ENCODE measurements at regions not wholly inside any gene's neighbourhood (a gene's known extent, or its start where the extent isn't known, plus 50 kb on each side); places are given as distances from the start of the nearest gene placed in this dataset.

- H3K4me1 ChIP-seq (ENCODE audit: control insufficient read depth in 1 of 2, insufficient read depth in 2 of 2, low read length in 2 of 2): no peaks in the 10 kb centered on the region
- no peaks in the 10 kb centered on the region for H3K36me3 ChIP-seq (replicated peaks in 1 of 2; ENCODE audit: control insufficient read depth in 1 of 2, insufficient read depth in 2 of 2, low read length in 2 of 2)
- no peaks in the 10 kb centered on the region for H3K27me3 ChIP-seq (ENCODE audit: control insufficient read depth in 2 of 2, insufficient read depth in 2 of 2, low read length in 2 of 2)
- no peak overlapping the region for H3K4me3 ChIP-seq (replicated peaks in 1 of 3; ENCODE audit: low read depth in 2 of 3, low read length in 3 of 3)
- no peak for DNase-seq
- Mint-ChIP-seq H3K27ac (no peak overlapping the region), H3K4me1 (no peaks in the 10 kb centered on the region), H3K36me3 (no peaks in the 10 kb centered on the region), H3K9me3 (peaks cover 0 to 13% (median 8%) of the 10 kb centered on the region in 7 donors), H3K4me3 (no peak overlapping the region), H3K27me3 (ENCODE audit: low read depth in 3 of 3) (no peaks in the 10 kb centered on the region)
- no peak overlapping the region for H2AFZ ChIP-seq (ENCODE audit: insufficient read depth, low read depth, low read length, poor library complexity, severe bottlenecking)
- TF ChIP-seq, protein P1, sequence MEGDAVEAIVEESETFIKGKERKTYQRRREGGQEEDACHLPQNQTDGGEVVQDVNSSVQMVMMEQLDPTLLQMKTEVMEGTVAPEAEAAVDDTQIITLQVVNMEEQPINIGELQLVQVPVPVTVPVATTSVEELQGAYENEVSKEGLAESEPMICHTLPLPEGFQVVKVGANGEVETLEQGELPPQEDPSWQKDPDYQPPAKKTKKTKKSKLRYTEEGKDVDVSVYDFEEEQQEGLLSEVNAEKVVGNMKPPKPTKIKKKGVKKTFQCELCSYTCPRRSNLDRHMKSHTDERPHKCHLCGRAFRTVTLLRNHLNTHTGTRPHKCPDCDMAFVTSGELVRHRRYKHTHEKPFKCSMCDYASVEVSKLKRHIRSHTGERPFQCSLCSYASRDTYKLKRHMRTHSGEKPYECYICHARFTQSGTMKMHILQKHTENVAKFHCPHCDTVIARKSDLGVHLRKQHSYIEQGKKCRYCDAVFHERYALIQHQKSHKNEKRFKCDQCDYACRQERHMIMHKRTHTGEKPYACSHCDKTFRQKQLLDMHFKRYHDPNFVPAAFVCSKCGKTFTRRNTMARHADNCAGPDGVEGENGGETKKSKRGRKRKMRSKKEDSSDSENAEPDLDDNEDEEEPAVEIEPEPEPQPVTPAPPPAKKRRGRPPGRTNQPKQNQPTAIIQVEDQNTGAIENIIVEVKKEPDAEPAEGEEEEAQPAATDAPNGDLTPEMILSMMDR (IDR thresholded peaks at IDR 0.05): no peak
- H3K9me3 ChIP-seq (replicated peaks in 1 of 2; ENCODE audit: control insufficient read depth in 1 of 2, insufficient read depth in 1 of 2, low read length in 2 of 2): peaks cover 10 to 18% of the 10 kb centered on the region in 2 donors
- H3K79me2 ChIP-seq (ENCODE audit: insufficient read depth, low read length): no peaks in the 10 kb centered on the region
- H3K4me2 ChIP-seq (replicated peaks; ENCODE audit: extremely low read depth, low read length, poor library complexity, severe bottlenecking): no peak overlapping the region
- no peak overlapping the region for H3K27ac ChIP-seq (ENCODE audit: low read depth in 1 of 2, low read length in 2 of 2)
- no peaks in the 10 kb centered on the region for H4K20me1 ChIP-seq (ENCODE audit: insufficient read depth, low read length)
- H3K9ac ChIP-seq (ENCODE audit: insufficient read depth, low read length, poor library complexity, severe bottlenecking): no peak overlapping the region
- intact Hi-C loops (cut with micrococcal nuclease): no loop called here
Measured at GRCh38 chr3:21269882-21270281, 481.1 kb downstream of the ZNF385D start.

DNA sequence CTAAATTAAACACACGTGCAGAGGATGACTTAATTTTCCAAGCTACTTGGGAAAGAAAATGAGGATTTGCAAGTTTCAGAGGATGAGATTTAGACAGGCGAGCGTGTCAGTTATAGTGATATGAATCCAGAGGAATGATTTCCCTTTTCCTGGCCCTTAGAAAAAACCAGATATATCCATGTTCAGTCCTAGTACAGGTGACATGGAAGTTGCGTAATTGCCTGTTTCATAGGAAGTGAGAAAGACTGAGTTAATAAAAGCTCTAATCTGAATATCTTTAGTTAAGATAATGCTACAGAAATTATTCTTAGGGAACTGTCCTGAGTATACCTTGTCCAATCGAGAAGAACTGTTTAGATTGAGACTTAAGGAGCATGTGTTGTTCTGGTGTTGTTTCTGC, 490.5 kb downstream of the ZNF385D start:
- H3K27ac ChIP-seq (ENCODE audit: low read depth in 1 of 2, low read length in 2 of 2): no peak overlapping the region
- H3K79me2 ChIP-seq (ENCODE audit: insufficient read depth, low read length): no peaks in the 10 kb centered on the region
- no peak overlapping the region for H3K4me3 ChIP-seq (replicated peaks in 1 of 3; ENCODE audit: low read depth in 2 of 3, low read length in 3 of 3)
- DNase-seq: no peak
- H3K4me1 ChIP-seq (ENCODE audit: control insufficient read depth in 1 of 2, insufficient read depth in 2 of 2, low read length in 2 of 2): no peaks in the 10 kb centered on the region
- no peak overlapping the region for H3K27ac Mint-ChIP-seq
- no peak overlapping the region for H2AFZ ChIP-seq (ENCODE audit: insufficient read depth, low read depth, low read length, poor library complexity, severe bottlenecking)
- no peaks in the 10 kb centered on the region for H3K27me3 ChIP-seq (ENCODE audit: control insufficient read depth in 2 of 2, insufficient read depth in 2 of 2, low read length in 2 of 2)
- intact Hi-C loops (cut with micrococcal nuclease): no loop called here
- no peaks in the 10 kb centered on the region for H3K27me3 Mint-ChIP-seq (ENCODE audit: low read depth in 3 of 3)
- no peaks in the 10 kb centered on the region for H4K20me1 ChIP-seq (ENCODE audit: insufficient read depth, low read length)
- no peaks in the 10 kb centered on the region for H3K4me1 Mint-ChIP-seq
- no peaks in the 10 kb centered on the region for H3K36me3 ChIP-seq (replicated peaks in 1 of 2; ENCODE audit: control insufficient read depth in 1 of 2, insufficient read depth in 2 of 2, low read length in 2 of 2)
- H3K9ac ChIP-seq (ENCODE audit: insufficient read depth, low read length, poor library complexity, severe bottlenecking): no peak overlapping the region
- peaks cover 3 to 12% (median 6%) of the 10 kb centered on the region in 7 donors for H3K9me3 Mint-ChIP-seq
- no peak overlapping the region for H3K4me3 Mint-ChIP-seq
- H3K36me3 Mint-ChIP-seq: no peaks in the 10 kb centered on the region
- no peak overlapping the region for H3K4me2 ChIP-seq (replicated peaks; ENCODE audit: extremely low read depth, low read length, poor library complexity, severe bottlenecking)
- H3K9me3 ChIP-seq (replicated peaks in 1 of 2; ENCODE audit: control insufficient read depth in 1 of 2, insufficient read depth in 1 of 2, low read length in 2 of 2): peaks cover under 1% of the 10 kb centered on the region in 2 donors
- TF ChIP-seq, protein P1 (IDR thresholded peaks at IDR 0.05): no peak
- no CpG with 5 or more reads among the region's 5 CpGs for WGBS (ENCODE audit: insufficient coverage)

All from CD14-positive monocyte (primary cell).